GM21526 (cell line): ENCODE measurements at regions not wholly inside any gene's neighbourhood (a gene's known extent, or its start where the extent isn't known, plus 50 kb on each side); places are given as distances from the start of the nearest gene placed in this dataset.
A peak's percentile ranks its signal among the peaks of the same experiment; 100 is the strongest.

ENCODE experiments used
- ATAC-seq: cut with Tn5 transposase; IDR thresholded peaks from one replicate; pipeline ENCODE4 v1.9.1; 2021; ENCODE audit warnings: moderate library complexity; ENCODE audit not compliant: unreplicated experiment, low FRiP score

DNA sequence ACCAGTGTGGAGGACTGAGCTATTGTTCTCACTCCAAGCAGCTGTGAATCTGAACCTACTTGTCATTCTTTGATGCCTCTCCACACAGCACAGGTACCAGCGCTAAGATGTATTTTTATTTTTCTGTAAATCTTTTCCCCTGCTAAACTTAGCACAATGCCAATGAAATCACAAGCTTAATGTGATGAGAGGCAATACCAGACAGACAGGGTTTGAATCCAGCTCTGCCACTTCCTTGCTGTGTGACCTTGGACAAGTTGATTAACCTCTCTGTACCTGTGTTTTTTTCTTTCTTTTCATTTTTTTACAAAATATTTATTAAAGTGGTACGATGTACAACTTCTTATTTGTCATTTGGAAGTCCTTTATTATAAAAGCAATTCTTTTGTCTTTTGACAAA, 757.6 kb downstream of the MED13L start:
- no peak for ATAC-seq

DNA sequence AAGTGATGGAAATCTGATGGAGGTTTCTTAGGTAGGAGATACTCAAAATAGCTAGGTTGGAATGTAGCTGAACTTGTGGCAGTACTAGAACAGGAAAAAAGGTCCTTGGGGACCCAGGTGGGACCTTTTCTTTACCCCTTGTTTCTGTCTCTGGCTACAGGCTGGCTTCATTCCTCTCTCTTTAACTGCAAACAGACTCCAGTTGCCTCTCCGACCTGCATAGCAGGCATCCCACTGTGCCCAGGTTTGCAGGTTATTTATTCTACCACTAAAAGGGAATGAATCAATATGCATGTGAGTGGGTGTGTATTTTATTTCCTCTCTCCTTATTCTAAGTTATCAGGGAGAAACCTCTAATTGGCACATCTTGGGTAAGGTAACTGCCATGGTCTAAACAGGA, 758.1 kb downstream of the MED13L start:
- no peak for ATAC-seq

- ATAC-seq: no peak
Observed at GRCh38 chr12:115517913-115518312, 759.6 kb downstream of the MED13L start.

DNA sequence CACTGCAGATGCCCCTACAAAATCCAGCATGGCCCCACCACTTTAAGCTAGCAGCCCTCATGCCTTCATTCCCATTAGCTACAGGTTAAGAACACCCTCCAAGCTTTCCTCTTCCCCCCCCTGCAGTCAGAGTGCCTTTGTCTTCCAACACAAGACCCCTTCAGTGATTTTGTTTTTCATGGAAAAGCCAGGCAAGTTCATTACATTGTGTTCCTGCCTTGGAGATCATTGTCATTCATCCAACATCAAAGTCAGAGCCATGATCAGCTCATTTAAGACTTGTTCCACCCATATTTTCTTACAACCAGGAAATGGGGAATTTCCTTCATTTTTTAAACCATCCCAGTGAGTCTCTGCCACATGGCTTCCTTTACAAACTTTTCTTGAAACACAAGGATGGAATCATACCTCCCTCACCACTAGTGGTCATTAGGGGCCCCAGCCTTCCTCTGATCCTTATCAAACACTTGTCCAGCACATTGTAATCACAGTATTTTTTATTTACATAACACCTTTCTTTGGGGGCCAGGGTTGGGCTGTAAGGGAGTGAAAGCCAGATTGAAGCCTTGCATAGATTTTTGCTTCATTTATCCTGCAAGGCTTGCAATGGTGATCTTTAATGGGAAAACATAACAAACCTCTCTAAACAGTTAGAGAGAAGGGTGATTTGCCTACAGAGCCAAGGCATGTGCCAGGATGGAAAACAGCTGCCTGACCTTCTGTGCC, 765.3 kb downstream of the MED13L start:
- ATAC-seq: no peak

DNA sequence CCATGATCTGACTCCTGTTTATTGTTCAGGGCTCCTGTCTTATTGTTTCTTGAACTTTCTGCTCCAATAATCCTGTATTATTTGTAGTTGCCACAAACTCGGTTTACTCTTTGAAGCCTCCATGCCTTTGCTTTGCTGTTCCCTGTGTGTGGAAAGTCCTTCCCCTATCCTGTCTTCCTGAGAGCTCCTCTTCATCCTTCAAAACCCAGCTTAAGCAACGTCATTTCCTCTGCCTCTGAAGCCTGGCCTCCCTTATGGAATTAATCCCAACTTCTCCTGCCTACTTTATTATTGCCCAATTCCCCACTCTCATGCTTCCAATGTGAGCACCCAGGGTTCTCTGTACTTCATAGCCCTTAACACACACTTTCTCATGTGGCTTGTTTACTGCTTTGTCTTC, 766.2 kb downstream of the MED13L start:
- ATAC-seq: no peak

DNA sequence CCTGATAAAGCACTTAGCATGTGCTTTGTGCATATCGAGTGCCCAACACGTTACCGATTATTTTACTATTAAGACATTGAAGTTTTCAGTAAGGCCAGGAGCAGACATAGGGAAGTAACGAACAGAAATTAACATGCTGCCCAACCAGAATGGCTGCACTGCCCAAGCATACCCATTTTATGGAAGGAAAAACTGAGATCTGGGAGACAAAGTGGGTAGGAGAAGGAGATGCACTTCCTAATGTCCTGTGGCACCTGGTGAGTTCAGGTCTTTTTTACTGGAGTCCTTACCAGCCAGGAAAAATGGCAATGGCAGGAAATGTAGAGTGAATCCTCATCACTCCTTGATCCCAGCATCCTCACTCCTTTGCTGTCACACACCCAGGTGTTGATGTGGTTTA, 768.5 kb downstream of the MED13L start:
- no peak for ATAC-seq

DNA sequence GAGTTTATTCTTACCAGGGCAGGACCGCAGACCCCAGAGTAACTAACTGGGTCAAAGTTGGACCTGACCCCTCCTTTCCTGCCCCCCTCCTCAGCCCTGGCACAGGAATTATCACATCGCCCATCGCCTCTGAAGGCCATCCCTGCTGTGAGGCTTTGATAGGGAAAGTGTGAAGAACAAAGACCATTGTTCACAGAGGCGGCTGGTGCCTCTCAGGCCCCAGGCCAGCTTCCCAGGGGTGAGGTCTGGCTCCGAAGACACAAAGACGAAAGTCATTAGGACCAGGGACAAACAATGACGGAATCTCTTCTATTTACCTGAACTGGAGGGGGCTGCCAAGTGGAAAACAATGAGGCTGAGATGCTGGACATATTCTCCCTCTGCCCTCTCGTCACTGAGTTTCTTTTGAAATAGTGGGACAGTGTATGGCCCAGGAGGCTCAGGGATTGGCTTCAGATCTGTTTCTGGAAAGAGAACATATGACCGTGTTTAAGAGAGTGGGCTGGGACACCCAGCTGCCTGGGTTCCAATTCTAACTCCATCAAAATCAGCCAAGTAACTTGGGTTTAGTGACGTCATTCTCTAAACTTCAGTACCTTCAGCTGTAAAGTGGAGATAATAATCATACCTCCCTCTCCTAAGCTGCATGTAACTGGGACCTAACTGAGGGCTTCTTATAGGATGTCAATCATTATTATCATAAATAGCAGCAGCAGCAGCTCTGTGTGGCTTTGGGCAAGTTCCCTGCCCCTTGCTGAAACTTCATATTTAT, 769.4 kb downstream of the MED13L start:
- no peak for ATAC-seq

- no peak for ATAC-seq
Observed at GRCh38 chr12:115507560-115507889, 770.0 kb downstream of the MED13L start.

GRCh38 chr12:115506822-115507559, 770.5 kb downstream of the MED13L start:
- ATAC-seq: no peak

- peak; percentile 89 for ATAC-seq
Observed at GRCh38 chr12:115504306-115505290, 772.9 kb downstream of the MED13L start.

DNA sequence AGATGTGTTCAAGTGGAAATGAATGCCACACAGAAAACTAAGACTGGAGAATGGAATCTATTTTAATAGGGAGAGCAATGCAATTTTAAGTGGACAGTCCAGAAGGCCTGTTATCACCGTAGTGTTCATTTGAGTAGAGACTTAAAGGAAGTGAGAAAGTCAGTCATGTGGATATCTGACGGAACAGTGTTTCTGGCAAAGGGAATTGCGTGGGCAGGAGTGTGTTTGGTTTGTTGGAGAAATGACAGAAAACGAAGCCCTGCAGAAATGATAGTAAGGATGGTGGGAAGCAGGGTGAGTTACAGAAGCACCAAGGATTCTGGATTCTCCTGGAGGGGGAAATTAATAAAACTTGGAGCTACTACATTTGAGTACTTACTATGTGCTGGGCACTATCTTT, 776.6 kb downstream of the MED13L start:
- no peak for ATAC-seq

DNA sequence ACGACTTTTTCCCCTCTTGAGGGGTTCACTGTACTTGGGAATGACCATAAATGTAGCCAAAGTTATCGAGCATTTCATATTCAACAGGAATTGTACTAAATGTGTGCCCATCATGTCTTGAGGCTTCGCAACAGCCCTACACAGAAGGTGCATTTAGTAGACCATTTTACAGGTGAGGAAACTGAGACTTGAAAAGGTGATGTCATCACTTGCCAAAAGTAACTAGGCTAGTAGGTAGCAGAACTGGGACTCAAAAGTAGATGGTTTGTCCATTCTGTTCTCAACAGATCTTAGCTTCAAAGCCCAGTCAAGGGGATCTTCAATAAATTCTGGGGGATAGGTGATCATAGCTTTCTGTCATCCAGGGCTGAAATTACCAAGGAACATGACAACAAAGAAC, 782.2 kb downstream of the MED13L start:
- no peak for ATAC-seq

DNA sequence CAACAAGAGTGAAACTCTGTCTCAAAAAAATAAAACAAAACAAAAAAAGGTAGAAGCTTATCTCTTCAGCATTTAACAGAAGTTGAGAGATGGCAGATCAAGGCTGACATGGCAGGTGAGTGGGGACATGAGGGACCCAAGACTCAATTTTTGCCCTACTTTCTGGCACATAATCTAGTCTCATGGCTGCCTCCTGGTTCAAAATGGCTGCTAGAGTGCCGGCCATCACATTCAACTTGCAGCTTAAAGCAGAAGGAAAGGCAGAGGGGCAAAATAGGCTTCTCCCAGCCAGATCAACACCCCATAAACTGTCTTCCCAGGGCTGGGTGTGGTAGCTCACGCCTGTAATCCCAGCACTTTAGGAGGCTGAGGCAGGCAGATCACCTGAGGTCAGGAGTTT, 784.9 kb downstream of the MED13L start:
- no peak for ATAC-seq

GRCh38 chr12:115491511-115492250, 785.8 kb downstream of the MED13L start:
- ATAC-seq: no peak

DNA sequence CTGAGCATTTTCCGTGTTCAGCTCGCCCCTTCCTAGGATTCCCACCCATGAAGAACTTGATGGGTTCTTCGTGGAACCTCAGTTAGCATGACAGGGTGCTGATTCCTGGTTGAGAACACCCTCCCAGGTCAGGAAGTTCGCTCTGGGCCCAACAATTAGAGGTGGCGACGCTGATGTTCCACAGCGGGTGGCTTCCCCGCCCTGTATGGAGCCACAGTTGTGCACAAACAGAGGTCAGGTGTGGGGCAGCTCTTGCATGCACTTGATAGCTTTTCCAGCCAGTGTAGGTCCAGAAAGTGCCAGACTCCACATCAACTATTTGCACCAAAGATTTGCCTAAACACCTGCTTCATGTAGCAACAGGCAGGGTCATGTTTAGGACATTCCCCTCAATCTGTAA, 788.2 kb downstream of the MED13L start:
- no peak for ATAC-seq

DNA sequence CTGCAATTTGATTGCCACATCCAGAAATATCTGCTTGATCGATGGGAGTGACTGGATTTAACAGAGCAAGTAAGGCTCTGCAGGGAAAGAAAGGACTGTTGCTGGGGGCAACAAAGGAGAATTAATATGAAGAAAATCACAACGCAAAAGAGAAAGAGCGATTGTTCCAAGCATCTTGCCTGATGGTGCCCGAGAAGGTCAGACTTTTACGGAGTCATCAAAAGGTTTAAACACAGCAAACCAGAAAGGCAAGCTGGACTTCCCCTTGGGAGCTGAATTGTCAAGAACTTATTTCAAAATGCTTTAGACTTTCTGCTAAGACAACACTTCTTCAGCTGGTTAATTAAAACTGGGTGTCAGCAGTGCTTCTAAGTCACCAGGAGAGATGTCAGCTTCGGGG, 791.5 kb downstream of the MED13L start:
- ATAC-seq: no peak

- ATAC-seq: no peak
Observed at GRCh38 chr12:115485503-115485902, 792.0 kb downstream of the MED13L start.

GRCh38 chr12:115482943-115483342, 794.5 kb downstream of the MED13L start:
- no peak for ATAC-seq

- ATAC-seq: peak; percentile 83
Observed at GRCh38 chr12:115481141-115481540, 796.4 kb downstream of the MED13L start.

GRCh38 chr12:115478505-115478904, 794.5 kb upstream of the TBX3 start:
- no peak for ATAC-seq
